ENCODE measurements at regions not wholly inside any gene's neighbourhood (a gene's known extent, or its start where the extent isn't known, plus 50 kb on each side); places are given as distances from the start of the nearest gene placed in this dataset.

- TF ChIP-seq ZNF565 (CRISPR knock-in tag; conservative IDR thresholded peaks at IDR 0.05; ENCODE audit: low read depth): no peak
- no peak for TF ChIP-seq RARB (CRISPR knock-in tag; IDR thresholded peaks at IDR 0.05)
- no peak for TF ChIP-seq OSR1 (CRISPR knock-in tag; IDR thresholded peaks at IDR 0.05)
- no peak for TF ChIP-seq ZFP3 (CRISPR knock-in tag; IDR thresholded peaks at IDR 0.05)
- no peak for TF ChIP-seq ZC3H10 (CRISPR knock-in tag; IDR thresholded peaks at IDR 0.05)
- no peak for TF ChIP-seq ZFP30 (CRISPR knock-in tag; IDR thresholded peaks at IDR 0.05)
- TF ChIP-seq PATZ1 (CRISPR knock-in tag; IDR thresholded peaks at IDR 0.05; ENCODE audit: borderline replicate concordance): no peak
- TF ChIP-seq ARNTL (CRISPR knock-in tag; IDR thresholded peaks at IDR 0.05; ENCODE audit: borderline replicate concordance, low read depth): no peak
- no peak for TF ChIP-seq CREB5 (CRISPR knock-in tag; IDR thresholded peaks at IDR 0.05; ENCODE audit: low read depth)
- TF ChIP-seq ESRRG (CRISPR knock-in tag; IDR thresholded peaks at IDR 0.05): no peak
These were observed 394.3 kb upstream of the CHST9 start for GRCh38 chr18:27579364-27579763.
